DOHH2 (cell line): ENCODE measurements at regions not wholly inside any gene's neighbourhood (a gene's known extent, or its start where the extent isn't known, plus 50 kb on each side); places are given as distances from the start of the nearest gene placed in this dataset.
"Not testable (repeated sequence)": the region's sequence is repeated elsewhere in the genome, so short reads cannot be mapped to it uniquely, and the experiment has no call there.

Experiments
- EZH2phosphoT487 ChIP-seq: fragments of 200-600 bp; sonication (generic); IDR thresholded peaks from 2 replicates; pipeline ENCODE4 v1.6.1; 2017; ENCODE audit warnings: borderline replicate concordance, mild to moderate bottlenecking, antibody characterized with exemption, low read length, moderate library complexity, mixed read lengths
- TF ChIP-seq, protein P1 (sequence below): fragments of 200-600 bp; sonication (generic); IDR thresholded peaks from one replicate; pipeline ENCODE4 v1.5.1; 2014; ENCODE audit warnings: antibody characterized with exemption, mild to moderate bottlenecking, low read depth, low read length; ENCODE audit not compliant: poor library complexity, severe bottlenecking

- TF ChIP-seq, protein P1, sequence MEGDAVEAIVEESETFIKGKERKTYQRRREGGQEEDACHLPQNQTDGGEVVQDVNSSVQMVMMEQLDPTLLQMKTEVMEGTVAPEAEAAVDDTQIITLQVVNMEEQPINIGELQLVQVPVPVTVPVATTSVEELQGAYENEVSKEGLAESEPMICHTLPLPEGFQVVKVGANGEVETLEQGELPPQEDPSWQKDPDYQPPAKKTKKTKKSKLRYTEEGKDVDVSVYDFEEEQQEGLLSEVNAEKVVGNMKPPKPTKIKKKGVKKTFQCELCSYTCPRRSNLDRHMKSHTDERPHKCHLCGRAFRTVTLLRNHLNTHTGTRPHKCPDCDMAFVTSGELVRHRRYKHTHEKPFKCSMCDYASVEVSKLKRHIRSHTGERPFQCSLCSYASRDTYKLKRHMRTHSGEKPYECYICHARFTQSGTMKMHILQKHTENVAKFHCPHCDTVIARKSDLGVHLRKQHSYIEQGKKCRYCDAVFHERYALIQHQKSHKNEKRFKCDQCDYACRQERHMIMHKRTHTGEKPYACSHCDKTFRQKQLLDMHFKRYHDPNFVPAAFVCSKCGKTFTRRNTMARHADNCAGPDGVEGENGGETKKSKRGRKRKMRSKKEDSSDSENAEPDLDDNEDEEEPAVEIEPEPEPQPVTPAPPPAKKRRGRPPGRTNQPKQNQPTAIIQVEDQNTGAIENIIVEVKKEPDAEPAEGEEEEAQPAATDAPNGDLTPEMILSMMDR = not testable (repeated sequence)
- not testable (repeated sequence) for TF ChIP-seq EZH2phosphoT487
Observed at GRCh38 chr1:148253808-148254207, 101.7 kb upstream of the NBPF11 start.
